Astrocyte (in vitro differentiated cells and primary cell): ENCODE measurements at regions not wholly inside any gene's neighbourhood (a gene's known extent, or its start where the extent isn't known, plus 50 kb on each side); places are given as distances from the start of the nearest gene placed in this dataset.

ENCODE experiments used
- EZH2 ChIP-seq: IDR thresholded peaks from 2 replicates; pipeline ENCODE4 v1.6.1; 2012; ENCODE audit warnings: mild to moderate bottlenecking, low read length, inconsistent platforms; ENCODE audit not compliant: insufficient read depth
- TF ChIP-seq, protein P1 (sequence below): IDR thresholded peaks from 2 replicates; pipeline ENCODE4 v1.5.1; 2011; ENCODE audit warnings: low read depth, mild to moderate bottlenecking, inconsistent platforms, low read length, moderate library complexity; ENCODE audit not compliant: insufficient read depth

DNA sequence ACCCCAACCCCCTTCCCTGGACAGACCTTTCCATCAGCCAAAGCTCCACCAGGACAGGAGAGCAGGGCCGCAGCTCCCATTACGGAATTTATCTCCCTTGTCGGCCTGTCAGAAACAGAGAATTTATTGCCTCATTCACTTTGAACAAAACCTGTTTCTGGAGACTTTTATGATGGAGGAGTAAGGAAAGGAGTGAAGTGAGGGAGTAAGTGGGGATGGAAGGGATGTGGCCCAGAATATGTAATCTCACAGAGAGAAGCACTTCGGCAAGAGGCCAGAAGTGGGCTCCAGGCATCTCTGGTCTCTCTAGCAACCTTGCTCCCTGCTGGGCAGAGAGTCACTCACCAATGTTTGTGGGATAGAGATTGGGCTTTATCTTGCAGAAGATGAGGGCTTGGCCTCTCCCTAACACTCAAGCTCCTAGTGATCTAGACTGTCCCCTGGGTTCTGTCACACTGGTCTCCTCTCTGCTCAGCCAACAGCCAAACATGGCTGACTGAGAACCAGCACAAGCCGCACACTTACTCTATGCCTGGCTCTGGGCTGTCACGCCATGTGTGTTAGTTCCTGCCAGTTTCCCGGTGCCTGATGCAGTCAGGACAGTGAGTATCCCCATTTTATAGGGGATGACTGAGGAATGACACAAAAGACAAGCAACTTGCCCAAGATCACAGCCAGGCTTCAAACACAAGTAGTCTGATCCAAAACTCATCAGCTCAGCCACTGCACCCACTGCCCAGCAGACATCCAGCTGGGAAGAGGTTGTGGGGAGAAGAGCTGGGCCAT is 149.4 kb upstream of the ZMIZ1 start:
- TF ChIP-seq, protein P1, sequence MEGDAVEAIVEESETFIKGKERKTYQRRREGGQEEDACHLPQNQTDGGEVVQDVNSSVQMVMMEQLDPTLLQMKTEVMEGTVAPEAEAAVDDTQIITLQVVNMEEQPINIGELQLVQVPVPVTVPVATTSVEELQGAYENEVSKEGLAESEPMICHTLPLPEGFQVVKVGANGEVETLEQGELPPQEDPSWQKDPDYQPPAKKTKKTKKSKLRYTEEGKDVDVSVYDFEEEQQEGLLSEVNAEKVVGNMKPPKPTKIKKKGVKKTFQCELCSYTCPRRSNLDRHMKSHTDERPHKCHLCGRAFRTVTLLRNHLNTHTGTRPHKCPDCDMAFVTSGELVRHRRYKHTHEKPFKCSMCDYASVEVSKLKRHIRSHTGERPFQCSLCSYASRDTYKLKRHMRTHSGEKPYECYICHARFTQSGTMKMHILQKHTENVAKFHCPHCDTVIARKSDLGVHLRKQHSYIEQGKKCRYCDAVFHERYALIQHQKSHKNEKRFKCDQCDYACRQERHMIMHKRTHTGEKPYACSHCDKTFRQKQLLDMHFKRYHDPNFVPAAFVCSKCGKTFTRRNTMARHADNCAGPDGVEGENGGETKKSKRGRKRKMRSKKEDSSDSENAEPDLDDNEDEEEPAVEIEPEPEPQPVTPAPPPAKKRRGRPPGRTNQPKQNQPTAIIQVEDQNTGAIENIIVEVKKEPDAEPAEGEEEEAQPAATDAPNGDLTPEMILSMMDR: no peak
- TF ChIP-seq EZH2: no peak
